CD4-positive, alpha-beta memory T cell (primary cell): ENCODE measurements at regions not wholly inside any gene's neighbourhood (a gene's known extent, or its start where the extent isn't known, plus 50 kb on each side); places are given as distances from the start of the nearest gene placed in this dataset.

ENCODE experiments used
- CTCF ChIA-PET: fragments of 350-600 bp; sonication (Branson Sonifier 250); formaldehyde crosslinking; loops from one replicate; lab custom pipeline; 2021; ENCODE audit warnings: inconsistent platforms; ENCODE audit not compliant: partially characterized antibody; lab: Charles Lee
- POLR2A ChIA-PET: fragments of 350-600 bp; sonication (Branson Sonifier 250); formaldehyde crosslinking; loops from one replicate; lab custom pipeline; 2021; ENCODE audit not compliant: partially characterized antibody; lab: Charles Lee
- DNase-seq, 5 donors: peaks; one replicate each; pipeline versions ENCODE4 v3.0.0 to v3.0.0-alpha.2; 2020 to 2022; ENCODE audit warnings: mixed read lengths in 1 of 5
- H3K27ac ChIP-seq: one replicate; pipeline ENCODE4 v1.7.0; 2013; ENCODE audit warnings: low read depth, low read length
- H3K27me3 ChIP-seq: 2 replicates; pipeline ENCODE4 v1.7.0; 2013; ENCODE audit warnings: mild to moderate bottlenecking, low read length, moderate library complexity; ENCODE audit not compliant: insufficient read depth
- H3K36me3 ChIP-seq: 2 replicates; pipeline ENCODE4 v1.7.0; 2013; ENCODE audit warnings: mild to moderate bottlenecking, low read length, moderate library complexity; ENCODE audit not compliant: insufficient read depth
- H3K4me1 ChIP-seq: 2 replicates; pipeline ENCODE4 v1.7.0; 2013; ENCODE audit warnings: mild to moderate bottlenecking, low read length, moderate library complexity; ENCODE audit not compliant: insufficient read depth
- H3K4me3 ChIP-seq, 2 donors: one replicate each; pipeline ENCODE4 v1.7.0; 2013; ENCODE audit warnings: low read length in 2 of 2, mild to moderate bottlenecking in 1 of 2
- H3K9me3 ChIP-seq, 2 donors: one replicate each; pipeline ENCODE4 v1.7.0; 2013; ENCODE audit warnings: low read length in 2 of 2, control low read depth in 1 of 2; ENCODE audit not compliant: control insufficient read depth in 1 of 2
- H3K27ac Mint-ChIP-seq, 7 donors: one replicate each; pipeline ENCODE4 v1.8.0; 2020 to 2021; ENCODE audit warnings: mixed read lengths in 7 of 7, mild to moderate bottlenecking in 6 of 7, inconsistent platforms in 3 of 7, moderate library complexity in 3 of 7
- H3K27me3 Mint-ChIP-seq, 2 donors: one replicate each; pipeline ENCODE4 v1.8.0; 2020 to 2021; ENCODE audit warnings: mixed read lengths in 2 of 2
- H3K36me3 Mint-ChIP-seq, 2 donors: one replicate each; pipeline ENCODE4 v1.8.0; 2020 to 2021; ENCODE audit warnings: mixed read lengths in 2 of 2, inconsistent platforms in 1 of 2, mild to moderate bottlenecking in 1 of 2
- H3K4me1 Mint-ChIP-seq, 4 donors: one replicate each; pipeline ENCODE4 v1.8.0; 2020 to 2021; ENCODE audit warnings: mixed read lengths in 4 of 4, mild to moderate bottlenecking in 1 of 4
- H3K4me3 Mint-ChIP-seq, 8 donors: one replicate each; pipeline ENCODE4 v1.8.0; 2020 to 2021; ENCODE audit warnings: mixed read lengths in 8 of 8, mild to moderate bottlenecking in 7 of 8, moderate library complexity in 6 of 8, inconsistent platforms in 3 of 8
- H3K9me3 Mint-ChIP-seq, 8 donors: one replicate each; pipeline ENCODE4 v1.8.0; 2020 to 2021; ENCODE audit warnings: mixed read lengths in 8 of 8, mild to moderate bottlenecking in 5 of 8, inconsistent platforms in 3 of 8, moderate library complexity in 1 of 8
- intact Hi-C: fragments of 100-400 bp; cut with micrococcal nuclease; formaldehyde crosslinking; loops from one replicate; pipeline ENCODE4 v1.15.1; 2023

- no peaks in the 10 kb centered on the region for H3K4me1 ChIP-seq
- intact Hi-C loops = no loop called here
- H3K4me1 Mint-ChIP-seq = no peaks in the 10 kb centered on the region
- H3K36me3 Mint-ChIP-seq = no peaks in the 10 kb centered on the region
- DNase-seq = no peak
- H3K27ac ChIP-seq = no peak overlapping the region
- peaks cover 10 to 19% of the 10 kb centered on the region in 2 donors for H3K27me3 Mint-ChIP-seq
- ChIA-PET POLR2A (no interaction called here), CTCF (no interaction called here)
- no peak overlapping the region for H3K4me3 Mint-ChIP-seq
- H3K9me3 Mint-ChIP-seq = peaks cover 0 to 2% (median 0%) of the 10 kb centered on the region in 8 donors
- no peak overlapping the region for H3K27ac Mint-ChIP-seq
- no peaks in the 10 kb centered on the region for H3K36me3 ChIP-seq
- no peak overlapping the region for H3K4me3 ChIP-seq
- no peaks in the 10 kb centered on the region for H3K9me3 ChIP-seq
- no peaks in the 10 kb centered on the region for H3K27me3 ChIP-seq
These were observed 111.4 kb upstream of the CDC42BPA start for GRCh38 chr1:227429447-227430359.

- Mint-ChIP-seq H3K9me3 (peaks cover 0 to 2% (median 0%) of the 10 kb centered on the region in 8 donors), H3K36me3 (no peaks in the 10 kb centered on the region), H3K4me3 (no peak overlapping the region), H3K4me1 (no peaks in the 10 kb centered on the region), H3K27me3 (peaks cover 13 to 17% of the 10 kb centered on the region in 2 donors), H3K27ac (no peak overlapping the region)
- POLR2A ChIA-PET = no interaction called here
- no peaks in the 10 kb centered on the region for H3K36me3 ChIP-seq
- no peaks in the 10 kb centered on the region for H3K4me1 ChIP-seq
- CTCF ChIA-PET = no interaction called here
- DNase-seq = no peak
- intact Hi-C loops = no loop called here
- H3K9me3 ChIP-seq = no peaks in the 10 kb centered on the region
- H3K27ac ChIP-seq = no peak overlapping the region
- H3K4me3 ChIP-seq = no peak overlapping the region
- H3K27me3 ChIP-seq = no peaks in the 10 kb centered on the region
These were observed 110.5 kb upstream of the CDC42BPA start for GRCh38 chr1:227428803-227429202.

GRCh38 chr1:227427411-227427810 is 109.1 kb upstream of the CDC42BPA start:
- no peak overlapping the region for H3K27ac Mint-ChIP-seq
- Histone ChIP-seq H3K9me3 (no peaks in the 10 kb centered on the region), H3K4me3 (no peak overlapping the region), H3K27me3 (no peaks in the 10 kb centered on the region), H3K4me1 (no peaks in the 10 kb centered on the region), H3K36me3 (no peaks in the 10 kb centered on the region), H3K27ac (no peak overlapping the region)
- H3K36me3 Mint-ChIP-seq = no peaks in the 10 kb centered on the region
- H3K27me3 Mint-ChIP-seq = peaks cover 12 to 22% of the 10 kb centered on the region in 2 donors
- H3K4me1 Mint-ChIP-seq = no peaks in the 10 kb centered on the region
- H3K4me3 Mint-ChIP-seq = no peak overlapping the region
- peaks cover 0 to 2% (median 0%) of the 10 kb centered on the region in 8 donors for H3K9me3 Mint-ChIP-seq
- DNase-seq = no peak
- POLR2A ChIA-PET = no interaction called here
- CTCF ChIA-PET = no interaction called here
- intact Hi-C loops = no loop called here

- H3K9me3 Mint-ChIP-seq = no peaks in the 10 kb centered on the region
- ChIA-PET CTCF (no interaction called here), POLR2A (no interaction called here)
- no peaks in the 10 kb centered on the region for H3K36me3 Mint-ChIP-seq
- intact Hi-C loops = no loop called here
- no peak for DNase-seq
- no peak overlapping the region for H3K27ac Mint-ChIP-seq
- no peaks in the 10 kb centered on the region for H3K9me3 ChIP-seq
- no peaks in the 10 kb centered on the region for H3K27me3 ChIP-seq
- no peaks in the 10 kb centered on the region for H3K4me1 Mint-ChIP-seq
- no peak overlapping the region for H3K27ac ChIP-seq
- H3K4me1 ChIP-seq = no peaks in the 10 kb centered on the region
- H3K27me3 Mint-ChIP-seq = peaks cover 12 to 28% of the 10 kb centered on the region in 2 donors
- H3K36me3 ChIP-seq = no peaks in the 10 kb centered on the region
- H3K4me3 Mint-ChIP-seq = no peak overlapping the region
- no peak overlapping the region for H3K4me3 ChIP-seq
These were observed 106.7 kb upstream of the CDC42BPA start for GRCh38 chr1:227424953-227425352.

GRCh38 chr1:227424159-227424680 is 105.9 kb upstream of the CDC42BPA start:
- no peak overlapping the region for H3K27ac ChIP-seq
- H3K27me3 ChIP-seq = no peaks in the 10 kb centered on the region
- Mint-ChIP-seq H3K27ac (no peak overlapping the region), H3K4me3 (no peak overlapping the region), H3K36me3 (no peaks in the 10 kb centered on the region), H3K27me3 (peaks cover 14 to 25% of the 10 kb centered on the region in 2 donors), H3K9me3 (no peaks in the 10 kb centered on the region), H3K4me1 (no peaks in the 10 kb centered on the region)
- POLR2A ChIA-PET = no interaction called here
- H3K9me3 ChIP-seq = no peaks in the 10 kb centered on the region
- H3K36me3 ChIP-seq = no peaks in the 10 kb centered on the region
- H3K4me1 ChIP-seq = no peaks in the 10 kb centered on the region
- intact Hi-C loops = no loop called here
- DNase-seq = no peak
- H3K4me3 ChIP-seq = no peak overlapping the region
- CTCF ChIA-PET = no interaction called here

GRCh38 chr1:227422581-227422980 is 104.3 kb upstream of the CDC42BPA start:
- no peaks in the 10 kb centered on the region for H3K27me3 ChIP-seq
- no peak for DNase-seq
- H3K27ac Mint-ChIP-seq = no peak overlapping the region
- no peaks in the 10 kb centered on the region for H3K36me3 Mint-ChIP-seq
- no peaks in the 10 kb centered on the region for H3K9me3 Mint-ChIP-seq
- no peak overlapping the region for H3K4me3 ChIP-seq
- peaks cover 17 to 19% of the 10 kb centered on the region in 2 donors for H3K27me3 Mint-ChIP-seq
- ChIA-PET CTCF (no interaction called here), POLR2A (no interaction called here)
- H3K9me3 ChIP-seq = no peaks in the 10 kb centered on the region
- H3K27ac ChIP-seq = no peak overlapping the region
- intact Hi-C loops = no loop called here
- no peaks in the 10 kb centered on the region for H3K4me1 ChIP-seq
- H3K4me1 Mint-ChIP-seq = no peaks in the 10 kb centered on the region
- no peaks in the 10 kb centered on the region for H3K36me3 ChIP-seq
- no peak overlapping the region for H3K4me3 Mint-ChIP-seq

- intact Hi-C loops = no loop called here
- ChIA-PET POLR2A (no interaction called here), CTCF (no interaction called here)
- no peaks in the 10 kb centered on the region for H3K36me3 Mint-ChIP-seq
- Histone ChIP-seq H3K9me3 (no peaks in the 10 kb centered on the region), H3K36me3 (no peaks in the 10 kb centered on the region), H3K27me3 (no peaks in the 10 kb centered on the region), H3K4me1 (no peaks in the 10 kb centered on the region), H3K27ac (no peak overlapping the region), H3K4me3 (no peak overlapping the region)
- peaks cover 16 to 21% of the 10 kb centered on the region in 2 donors for H3K27me3 Mint-ChIP-seq
- no peaks in the 10 kb centered on the region for H3K9me3 Mint-ChIP-seq
- no peak for DNase-seq
- no peaks in the 10 kb centered on the region for H3K4me1 Mint-ChIP-seq
- H3K27ac Mint-ChIP-seq = no peak overlapping the region
- H3K4me3 Mint-ChIP-seq = no peak overlapping the region
These were observed 101.9 kb upstream of the CDC42BPA start for GRCh38 chr1:227420147-227420546.
